DMS 273 treated with DMSO at 0.1 percent for 48 hours (cell line): ENCODE measurements at regions not wholly inside any gene's neighbourhood (a gene's known extent, or its start where the extent isn't known, plus 50 kb on each side); places are given as distances from the start of the nearest gene placed in this dataset.

ENCODE experiments used
- DNase-seq: peaks from one replicate; lab custom pipeline; 2025; lab: John Stamatoyannopoulos, UW

DNA sequence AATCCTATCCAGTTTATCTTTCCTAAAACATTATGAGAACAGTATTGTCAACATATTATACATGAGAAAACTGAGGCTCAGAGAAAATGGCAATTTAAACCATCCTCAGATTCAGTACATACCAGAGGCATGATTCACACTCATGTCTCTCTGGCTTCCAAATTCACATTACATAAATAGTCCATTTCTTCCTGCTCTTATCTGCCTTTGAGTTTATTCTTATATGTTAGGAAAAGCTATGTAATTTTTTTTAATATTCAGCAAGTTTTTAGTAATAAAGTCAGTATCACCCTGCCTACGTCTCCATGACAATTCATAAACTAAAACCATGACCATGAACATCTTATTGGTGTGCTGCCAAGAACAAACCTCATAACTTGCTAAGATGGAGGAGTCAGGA lies 1260.2 kb upstream of the SORCS1 start:
- DNase-seq: no peak

DNA sequence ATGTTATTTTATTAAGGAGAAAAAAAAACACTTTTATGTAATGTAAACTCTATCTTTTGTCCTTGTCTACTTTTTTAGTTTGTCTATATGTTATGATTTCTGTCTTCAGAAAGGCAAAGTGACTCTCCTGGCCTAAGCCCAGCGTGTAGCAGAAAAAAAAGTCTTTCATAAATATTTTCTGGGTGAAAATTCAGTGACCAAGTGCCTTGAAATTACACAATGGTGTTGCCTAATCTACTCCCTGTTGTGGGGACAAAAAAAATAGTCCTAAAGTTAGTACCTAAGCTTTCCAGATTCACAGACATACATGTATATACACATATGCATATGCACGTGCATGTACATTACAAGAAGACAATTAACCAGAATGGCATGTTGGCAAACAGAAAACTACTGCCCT lies 1257.8 kb upstream of the SORCS1 start:
- no peak for DNase-seq

DNA sequence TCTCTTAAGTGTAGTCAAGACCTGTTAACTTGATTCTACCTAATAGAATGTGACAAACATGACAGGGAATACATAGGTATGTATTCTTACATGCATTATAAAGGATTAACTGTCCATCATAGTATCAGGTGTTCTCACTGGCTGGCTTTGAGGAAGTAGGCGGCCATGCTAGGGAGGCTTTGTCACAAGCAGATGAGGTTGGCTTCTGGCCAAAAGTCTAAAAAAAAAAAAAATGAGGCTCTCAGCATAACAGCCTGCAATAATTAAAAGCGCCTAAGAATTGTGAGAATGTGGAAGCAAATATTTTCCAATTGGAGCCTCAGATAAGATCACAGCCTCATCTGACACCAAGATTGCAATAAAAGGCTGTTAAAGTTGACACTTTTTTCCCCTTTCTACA lies 1256.8 kb upstream of the SORCS1 start:
- DNase-seq: no peak

DNA sequence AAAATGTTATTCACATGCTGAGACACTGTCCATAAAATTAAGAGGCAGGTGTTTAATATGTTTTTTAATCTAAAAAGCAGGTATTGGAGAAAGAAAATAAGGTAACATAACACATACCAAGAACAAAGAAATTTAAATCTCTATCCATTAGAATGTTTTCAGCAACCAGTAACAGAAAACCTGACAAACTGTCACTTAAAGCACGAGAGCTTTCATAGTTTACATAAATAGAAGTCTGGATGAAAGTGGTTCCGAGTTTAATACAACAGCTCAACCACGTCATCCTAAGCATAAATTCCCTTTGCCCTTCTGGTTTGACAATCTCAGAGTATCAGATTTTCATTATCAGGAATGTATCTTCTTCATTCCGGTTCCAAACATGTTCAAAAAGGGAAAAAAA lies 1249.4 kb upstream of the SORCS1 start:
- DNase-seq: no peak

DNA sequence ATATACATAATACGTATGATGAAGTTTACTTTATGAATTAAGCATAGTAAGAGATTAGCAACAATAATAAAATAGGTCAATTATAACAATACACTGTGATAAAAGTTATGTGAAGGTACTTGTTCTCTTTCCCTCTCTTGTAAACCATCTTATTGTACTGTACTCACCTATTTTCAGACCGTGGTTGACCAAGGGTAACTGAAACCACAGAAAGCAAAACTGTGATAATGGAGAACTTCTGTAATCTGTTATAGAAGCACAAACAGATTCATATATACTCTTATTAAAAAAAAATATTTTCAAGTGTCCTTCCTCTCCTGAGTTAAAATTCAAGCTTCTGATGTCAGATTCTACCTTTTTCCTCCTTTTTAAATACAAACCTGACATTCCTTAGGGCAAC lies 1247.8 kb upstream of the SORCS1 start:
- no peak for DNase-seq

DNA sequence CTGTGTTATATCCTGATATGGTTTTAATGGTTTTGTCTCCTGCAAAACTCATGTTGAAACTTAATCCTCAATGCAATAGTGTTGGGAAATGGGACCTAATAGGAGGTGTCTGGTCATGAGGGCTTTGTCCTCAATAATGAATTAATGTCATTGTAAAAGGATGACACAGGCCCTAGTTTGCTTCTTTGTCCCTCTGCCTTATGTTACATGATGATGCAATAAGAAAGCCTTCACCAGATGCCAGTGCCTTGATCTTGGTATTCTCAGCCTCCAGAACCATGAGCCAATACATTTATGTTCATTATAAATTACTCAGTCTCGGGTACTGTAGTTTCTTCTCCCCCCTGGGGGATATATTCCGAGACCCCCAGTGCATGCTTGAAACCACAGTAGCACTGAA lies 1247.4 kb upstream of the SORCS1 start:
- DNase-seq: no peak

DNA sequence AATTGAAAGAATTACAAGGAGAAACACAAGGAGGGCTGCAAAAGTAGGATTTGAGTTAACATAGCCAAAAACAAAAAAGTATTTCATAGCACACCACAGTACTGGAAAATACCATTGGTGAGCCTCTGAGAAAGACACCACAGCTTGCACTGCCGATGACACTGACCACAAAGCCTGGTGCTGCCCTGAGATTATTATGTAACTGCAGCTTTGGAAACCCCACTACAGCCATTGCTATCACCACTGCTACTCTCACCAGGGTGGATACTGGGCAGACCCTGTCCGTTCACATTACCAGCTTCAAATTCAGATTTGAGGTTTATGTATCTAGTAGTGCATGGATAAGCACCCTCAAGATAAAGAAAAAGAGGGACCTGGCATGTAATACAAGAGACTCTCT lies 1246.7 kb upstream of the SORCS1 start:
- DNase-seq: no peak

DNA sequence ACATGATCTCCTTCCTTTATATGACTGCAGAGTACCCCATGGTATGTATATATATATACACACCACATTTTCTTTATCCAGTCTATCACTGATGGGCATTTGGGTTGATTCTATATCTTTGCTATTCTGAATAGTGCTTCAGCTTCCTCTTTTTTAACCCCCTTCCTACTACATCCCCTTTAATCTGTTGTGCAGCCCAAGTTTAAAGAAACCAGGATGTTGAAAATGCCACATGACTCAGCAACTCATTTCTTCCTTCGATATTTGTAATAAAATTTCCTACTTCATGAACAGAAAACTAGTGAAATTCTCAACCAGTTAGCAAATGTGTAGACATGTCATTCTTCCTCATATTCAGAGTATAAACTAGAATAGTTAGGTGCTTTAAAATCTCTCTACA lies 1245.7 kb upstream of the SORCS1 start:
- DNase-seq: no peak

DNA sequence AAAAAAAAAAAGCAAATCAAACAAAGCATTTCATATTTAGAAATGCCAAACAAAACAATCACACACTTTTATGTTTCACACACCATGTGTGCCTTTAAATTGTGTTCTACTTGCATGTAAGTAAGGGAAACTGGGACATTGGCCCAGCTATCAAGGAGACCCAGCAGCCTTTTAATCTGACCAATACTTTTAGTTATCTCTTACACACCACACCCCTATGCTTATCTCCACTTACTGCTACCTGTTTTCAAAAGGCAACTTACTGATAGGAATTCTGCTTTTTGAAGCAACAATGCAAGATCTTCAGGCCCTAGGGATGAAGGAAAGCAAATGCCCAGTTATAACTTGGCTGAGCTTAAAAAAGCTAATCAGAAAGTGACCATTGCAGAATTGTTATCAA lies 1244.8 kb upstream of the SORCS1 start:
- DNase-seq: no peak

DNA sequence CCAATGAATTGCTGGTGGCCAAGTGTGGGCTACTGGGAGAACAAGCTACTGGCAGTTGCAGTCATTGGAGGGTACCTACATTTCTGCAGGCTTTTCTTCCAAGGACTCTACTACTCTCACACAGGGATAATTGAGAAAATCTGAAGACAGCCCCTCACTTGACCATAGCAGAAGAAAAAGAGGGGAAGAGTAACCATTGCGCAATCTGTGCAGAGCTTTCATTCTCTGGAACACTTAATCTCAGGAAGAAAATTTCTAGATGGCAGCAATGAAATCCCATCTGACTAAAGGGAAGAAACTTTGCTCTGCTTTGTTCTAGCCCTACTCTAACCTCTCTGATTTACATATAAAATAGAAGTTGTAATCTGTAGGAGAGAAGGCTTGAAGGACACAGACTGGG lies 1239.6 kb upstream of the SORCS1 start:
- no peak for DNase-seq

DNA sequence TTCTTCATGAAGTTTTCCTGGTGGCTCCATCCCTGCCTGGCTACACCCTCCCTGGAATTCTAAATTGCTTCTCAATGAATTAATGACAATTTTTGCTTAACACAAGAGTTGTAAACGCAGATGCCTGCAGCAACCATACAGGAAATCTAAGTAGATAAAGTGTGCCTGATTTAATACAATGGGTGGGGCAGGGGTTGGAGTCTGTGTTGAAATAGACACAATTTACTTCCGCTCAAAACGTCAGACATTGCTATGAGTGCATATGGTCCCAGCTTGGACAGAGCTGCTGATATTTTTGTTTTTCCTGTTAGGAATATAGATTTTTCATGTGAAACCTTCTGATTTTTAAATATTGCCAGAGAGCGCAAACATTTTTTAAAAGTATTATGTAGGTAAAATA lies 1235.0 kb upstream of the SORCS1 start:
- DNase-seq: no peak

DNA sequence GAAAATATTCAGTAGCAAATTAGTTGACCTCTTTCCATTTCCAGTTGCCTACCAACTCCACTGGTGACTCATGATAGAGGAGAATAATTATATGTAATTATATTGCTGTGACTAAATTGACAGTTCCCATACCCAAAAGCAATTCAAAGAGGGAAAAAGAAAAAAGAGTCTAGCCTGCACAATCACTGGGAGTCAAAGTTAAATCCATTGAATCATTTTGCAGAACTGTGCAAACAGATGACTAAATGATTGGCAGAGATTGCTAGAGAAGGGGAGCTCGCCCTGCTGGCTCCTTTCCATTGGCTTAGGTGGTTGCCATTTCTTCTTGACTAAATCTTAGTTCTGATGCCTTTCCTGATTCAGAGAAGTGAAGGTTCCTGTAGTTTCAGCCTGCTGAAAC lies 1228.6 kb upstream of the SORCS1 start:
- DNase-seq: no peak

DNA sequence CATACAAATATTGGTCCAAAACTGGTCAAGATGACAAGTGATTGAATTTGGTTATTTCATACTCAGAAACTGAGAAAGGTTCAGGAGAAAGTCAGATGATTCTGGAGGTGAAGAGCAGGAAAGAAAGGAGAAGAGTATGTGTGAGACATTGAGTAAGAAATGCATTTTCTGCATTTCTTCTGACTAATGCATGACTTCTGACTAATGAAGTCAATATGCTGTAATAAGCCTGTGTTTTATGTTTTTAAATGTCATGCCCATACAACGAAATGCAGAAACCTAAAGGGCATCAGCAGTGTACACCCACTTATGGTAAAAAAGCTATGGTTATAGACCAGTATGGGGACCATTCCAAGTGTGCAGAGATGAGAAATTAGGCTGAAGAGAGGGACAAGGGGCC lies 1227.8 kb upstream of the SORCS1 start:
- no peak for DNase-seq

DNA sequence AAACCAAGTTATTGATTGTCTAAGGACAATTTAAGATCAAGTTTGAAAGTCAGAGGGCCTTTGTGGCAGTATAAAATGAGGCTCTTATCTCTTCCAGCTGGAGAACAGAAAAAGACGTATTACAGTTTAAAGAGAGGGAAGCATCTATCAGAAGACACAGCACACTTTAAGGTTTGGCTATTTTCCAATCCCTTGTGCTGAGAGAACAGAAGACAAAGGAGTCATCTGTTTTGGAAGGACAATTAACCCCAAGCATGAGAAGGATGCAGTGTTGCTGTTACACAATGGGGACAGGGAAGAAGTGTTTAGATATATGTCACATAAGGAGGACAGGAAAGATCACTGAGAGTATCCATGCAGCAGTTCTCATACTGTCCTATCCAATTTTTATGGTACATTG lies 1224.2 kb upstream of the SORCS1 start:
- DNase-seq: no peak

DNA sequence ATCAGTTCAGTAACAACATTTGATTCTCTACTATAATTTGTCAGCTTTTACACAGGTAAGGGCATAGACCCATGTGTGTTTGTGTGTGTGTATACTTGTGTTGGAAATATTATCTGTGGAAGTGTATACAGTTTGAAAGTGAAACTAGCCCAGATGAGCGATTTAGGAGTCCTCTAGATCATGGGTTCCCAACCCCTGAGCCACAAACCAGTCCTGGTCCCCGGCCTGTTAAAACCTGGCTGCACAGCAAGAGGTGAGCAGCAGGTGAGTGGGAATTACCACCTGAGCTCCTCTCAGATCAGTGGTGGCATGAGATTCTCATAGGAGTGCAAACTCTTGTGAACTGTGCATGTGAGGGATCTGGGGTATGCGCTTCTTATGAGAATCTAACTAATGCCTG lies 1221.5 kb upstream of the SORCS1 start:
- DNase-seq: no peak

DNA sequence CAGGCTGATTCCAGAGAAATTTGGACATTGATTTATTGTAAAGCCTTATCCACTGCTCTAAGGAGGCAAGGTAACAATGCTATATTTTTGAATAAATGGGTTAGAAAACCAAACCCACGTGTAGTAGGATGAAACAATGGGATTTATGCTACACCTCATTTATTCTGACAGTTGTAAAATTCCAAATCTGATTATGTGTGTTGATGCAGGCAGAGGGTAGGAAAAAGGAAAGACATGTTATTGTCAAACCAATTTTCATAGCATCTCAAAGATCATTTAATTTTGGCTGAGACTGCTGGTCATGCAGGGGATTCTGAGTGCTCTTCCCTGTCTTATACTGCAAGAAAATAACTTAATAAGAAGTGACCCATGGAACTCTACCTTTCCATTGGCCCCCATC lies 1219.9 kb upstream of the SORCS1 start:
- DNase-seq: no peak

DNA sequence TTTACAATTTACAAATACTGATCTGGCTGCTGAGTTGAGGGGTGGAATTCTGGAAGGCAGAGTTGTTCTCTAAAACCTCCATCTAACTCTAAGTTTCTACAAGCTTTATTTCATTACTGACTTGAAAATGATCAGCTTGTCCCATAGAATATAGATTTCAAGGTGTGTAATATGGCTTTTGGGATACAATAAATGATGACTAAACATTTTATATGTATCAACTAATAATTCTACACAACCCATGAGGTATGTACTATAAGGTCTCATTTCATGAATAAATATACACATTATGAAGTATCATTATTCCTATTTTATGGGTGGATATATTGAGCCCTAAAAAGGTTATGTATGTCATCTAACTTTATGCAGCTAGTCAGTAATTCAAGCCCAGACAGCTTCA lies 1214.3 kb upstream of the SORCS1 start:
- no peak for DNase-seq

DNA sequence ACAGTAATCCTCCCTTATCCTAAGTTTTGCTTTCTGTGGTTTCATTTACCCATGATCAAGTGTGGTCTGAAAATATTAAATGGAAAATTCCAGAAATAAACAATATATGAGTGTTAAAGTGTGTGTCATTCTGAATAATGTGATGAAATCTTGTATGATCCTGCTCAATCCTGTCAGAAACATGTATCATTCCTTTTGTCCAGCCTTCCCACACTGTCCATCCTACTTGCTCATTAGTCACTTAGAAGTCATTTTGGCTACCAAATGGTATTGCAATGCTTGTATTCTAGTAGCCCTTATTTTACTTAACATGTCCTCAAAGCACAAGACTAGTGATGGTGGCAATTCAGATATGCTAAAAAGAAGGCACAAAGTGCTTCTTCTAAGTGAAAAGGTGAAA lies 1211.2 kb upstream of the SORCS1 start:
- no peak for DNase-seq

DNA sequence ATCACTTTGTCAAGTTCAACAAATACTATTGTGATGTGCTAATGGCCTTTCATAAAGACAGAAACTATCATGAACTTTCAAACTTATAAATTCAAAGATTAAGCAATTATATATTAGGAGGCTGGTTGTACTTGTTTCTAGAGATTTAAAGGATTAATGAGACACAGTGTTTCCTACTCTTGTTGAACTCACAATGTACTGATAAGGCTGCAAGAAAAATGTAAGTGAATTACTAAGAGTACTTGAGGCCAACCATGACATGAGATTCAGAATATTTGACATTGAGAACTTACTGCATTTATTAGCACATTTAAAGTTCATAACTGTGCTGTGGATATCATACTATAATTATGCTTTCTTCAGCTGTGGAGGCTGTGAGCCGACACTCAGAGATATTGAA lies 1210.5 kb upstream of the SORCS1 start:
- no peak for DNase-seq

DNA sequence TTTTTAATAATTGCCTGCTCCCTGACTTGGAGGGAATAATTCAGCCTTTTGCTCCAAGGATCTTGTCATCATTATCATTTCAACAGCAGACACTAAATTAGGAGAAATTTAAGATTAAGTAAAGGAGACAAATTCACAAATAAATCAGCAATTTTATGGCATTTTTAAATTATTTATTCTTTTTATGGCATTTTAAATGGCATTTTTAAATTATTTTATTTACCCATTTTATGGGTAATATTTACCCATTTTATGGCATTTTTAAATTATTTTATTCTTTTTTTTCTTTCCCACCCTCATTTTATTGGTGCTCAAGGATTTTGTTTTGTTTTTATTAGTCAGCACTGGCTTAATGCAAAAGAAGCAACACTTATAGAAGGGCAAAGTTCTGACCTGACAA lies 1201.0 kb upstream of the SORCS1 start:
- DNase-seq: no peak

DNA sequence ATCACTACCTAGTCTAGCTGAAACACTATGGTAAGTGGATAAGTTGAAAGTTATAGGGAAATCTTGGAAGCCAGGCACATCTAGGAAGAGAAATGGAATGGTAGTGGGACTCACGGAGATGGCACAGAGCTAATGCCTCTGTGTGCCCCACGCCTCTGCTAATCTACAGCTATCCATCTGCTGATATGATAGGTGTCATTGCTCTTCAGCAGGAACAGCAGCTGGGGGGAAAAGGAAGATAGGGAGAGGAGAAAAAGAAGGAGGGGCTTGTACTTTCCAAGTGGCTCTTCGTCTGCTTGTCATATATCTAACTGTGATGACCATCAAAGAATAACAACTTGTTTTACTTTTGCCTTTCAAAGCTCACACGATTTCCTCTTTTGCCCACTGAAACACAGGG lies 1199.1 kb upstream of the SORCS1 start:
- no peak for DNase-seq

DNA sequence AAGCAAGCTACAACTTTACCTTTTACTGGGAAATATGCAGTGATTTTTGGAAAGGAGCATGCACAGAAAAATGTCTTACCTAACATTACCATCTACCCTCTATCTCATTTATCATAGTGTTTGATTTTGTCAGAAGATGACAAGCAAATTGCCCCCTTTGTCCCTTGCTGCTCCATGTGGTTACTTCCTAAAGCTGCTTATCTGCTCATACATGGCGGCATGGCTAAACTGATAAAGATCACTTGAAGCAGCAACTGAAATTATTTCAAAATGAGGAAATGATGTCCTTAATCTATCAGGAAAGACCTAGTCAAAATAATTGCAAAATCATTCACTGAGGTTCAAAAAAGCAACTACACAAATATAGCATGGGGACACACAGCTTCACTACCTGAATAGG lies 1198.5 kb upstream of the SORCS1 start:
- no peak for DNase-seq

DNA sequence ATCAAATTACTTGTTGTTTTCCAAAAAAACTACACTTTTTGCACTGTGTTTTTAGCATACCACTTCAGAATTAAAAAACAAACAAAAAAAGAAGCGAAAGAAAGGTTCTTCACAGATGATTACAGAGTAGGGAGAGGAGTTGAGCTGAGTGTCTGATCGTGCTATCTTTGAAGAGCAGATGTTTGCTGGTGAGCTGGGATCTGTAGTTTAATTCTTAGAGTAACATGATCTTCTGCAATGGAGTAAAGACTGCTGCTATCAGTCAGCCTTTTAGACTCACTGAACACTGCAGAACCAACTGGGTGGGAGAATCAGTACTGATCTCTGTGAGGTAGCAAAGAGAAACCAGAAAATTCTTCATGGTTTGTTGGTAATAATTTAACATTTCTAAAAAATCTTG lies 1197.8 kb upstream of the SORCS1 start:
- no peak for DNase-seq

DNA sequence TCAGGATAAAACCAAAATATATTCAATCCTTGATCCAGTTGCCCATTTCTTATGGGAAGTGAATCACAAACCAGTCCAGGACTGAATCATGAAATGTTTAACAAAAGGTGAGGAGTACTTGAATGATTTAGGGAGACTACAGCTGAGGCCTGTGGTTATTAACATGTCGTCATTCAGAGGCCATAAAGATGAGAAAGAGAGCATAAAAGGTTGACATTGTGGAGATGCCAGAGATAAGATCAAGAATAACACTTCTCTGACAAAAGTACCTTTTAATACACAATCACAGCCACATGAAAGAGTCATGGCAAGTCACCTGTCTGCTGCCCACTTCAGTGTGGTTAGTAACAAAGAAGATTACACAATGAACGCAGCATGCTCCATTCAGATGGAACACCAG lies 1195.7 kb upstream of the SORCS1 start:
- DNase-seq: no peak

DNA sequence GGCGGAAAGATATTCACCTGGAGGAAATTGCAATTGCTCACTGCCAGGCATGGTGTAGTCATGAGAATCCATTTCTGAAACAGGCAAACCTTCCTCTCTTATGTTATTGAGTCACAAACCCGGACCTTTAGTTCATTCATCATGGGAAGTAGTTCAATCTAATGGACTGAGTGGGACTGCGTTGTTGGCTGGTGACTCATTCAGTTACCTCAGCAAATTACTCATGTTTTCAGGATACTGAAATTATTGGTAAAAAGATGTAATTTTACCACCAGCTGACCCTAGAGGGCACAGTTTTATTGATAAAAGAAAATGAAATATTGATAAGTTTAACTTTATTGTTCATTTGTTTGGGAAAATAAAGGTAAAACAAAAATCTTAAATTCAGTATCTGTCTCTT lies 1194.4 kb upstream of the SORCS1 start:
- no peak for DNase-seq

DNA sequence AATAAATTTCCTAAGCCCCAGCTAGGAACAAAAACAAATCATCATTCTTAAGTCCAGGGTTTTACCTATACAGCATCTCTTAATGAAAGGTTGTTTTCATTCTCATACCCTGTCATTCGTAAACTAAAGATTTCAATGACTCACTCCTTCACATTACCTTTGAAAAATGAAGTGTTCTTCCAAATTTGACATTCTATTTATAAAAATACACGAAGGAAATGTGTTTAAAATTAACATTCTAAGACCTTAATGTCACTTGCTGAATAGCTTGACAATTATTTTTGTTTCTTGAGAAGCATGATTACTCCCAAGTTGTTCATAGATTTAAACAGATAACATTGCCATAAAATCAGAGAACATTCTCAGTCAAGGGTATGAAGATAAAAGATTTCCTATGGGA lies 1188.3 kb upstream of the SORCS1 start:
- no peak for DNase-seq
